ENCODE measurements at regions not wholly inside any gene's neighbourhood (a gene's known extent, or its start where the extent isn't known, plus 50 kb on each side); places are given as distances from the start of the nearest gene placed in this dataset.

DNA sequence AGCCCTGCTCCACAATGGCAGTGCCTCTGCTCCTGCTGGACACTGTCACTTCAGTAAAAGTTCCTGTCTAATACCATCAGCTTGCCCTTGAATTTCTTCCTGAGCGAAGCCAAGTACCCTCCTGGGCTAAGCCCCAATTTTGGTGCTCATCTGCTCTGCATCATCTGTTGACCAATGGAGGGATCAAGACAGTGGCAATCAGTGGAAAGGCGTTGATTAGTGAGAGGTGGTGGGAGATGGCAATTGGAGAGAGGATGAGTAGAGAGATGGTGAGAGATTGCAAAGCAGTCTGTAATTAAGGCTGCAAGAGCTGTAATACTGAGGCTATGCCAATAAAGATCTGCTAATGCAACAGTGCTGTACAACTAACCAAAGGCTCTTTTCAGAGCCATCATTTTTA, 299.4 kb upstream of the CDH2 start:
- TF ChIP-seq, protein P1, sequence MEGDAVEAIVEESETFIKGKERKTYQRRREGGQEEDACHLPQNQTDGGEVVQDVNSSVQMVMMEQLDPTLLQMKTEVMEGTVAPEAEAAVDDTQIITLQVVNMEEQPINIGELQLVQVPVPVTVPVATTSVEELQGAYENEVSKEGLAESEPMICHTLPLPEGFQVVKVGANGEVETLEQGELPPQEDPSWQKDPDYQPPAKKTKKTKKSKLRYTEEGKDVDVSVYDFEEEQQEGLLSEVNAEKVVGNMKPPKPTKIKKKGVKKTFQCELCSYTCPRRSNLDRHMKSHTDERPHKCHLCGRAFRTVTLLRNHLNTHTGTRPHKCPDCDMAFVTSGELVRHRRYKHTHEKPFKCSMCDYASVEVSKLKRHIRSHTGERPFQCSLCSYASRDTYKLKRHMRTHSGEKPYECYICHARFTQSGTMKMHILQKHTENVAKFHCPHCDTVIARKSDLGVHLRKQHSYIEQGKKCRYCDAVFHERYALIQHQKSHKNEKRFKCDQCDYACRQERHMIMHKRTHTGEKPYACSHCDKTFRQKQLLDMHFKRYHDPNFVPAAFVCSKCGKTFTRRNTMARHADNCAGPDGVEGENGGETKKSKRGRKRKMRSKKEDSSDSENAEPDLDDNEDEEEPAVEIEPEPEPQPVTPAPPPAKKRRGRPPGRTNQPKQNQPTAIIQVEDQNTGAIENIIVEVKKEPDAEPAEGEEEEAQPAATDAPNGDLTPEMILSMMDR (IDR thresholded peaks at IDR 0.05; ENCODE audit: insufficient read depth, low read length) = no peak
- TF ChIP-seq POLR2AphosphoS5 (IDR thresholded peaks at IDR 0.05; ENCODE audit: low read depth) (no peak), SPI1 (IDR thresholded peaks at IDR 0.05; ENCODE audit: borderline replicate concordance, low read depth) (no peak)
